ENCODE measurements at regions not wholly inside any gene's neighbourhood (a gene's known extent, or its start where the extent isn't known, plus 50 kb on each side); places are given as distances from the start of the nearest gene placed in this dataset.
A peak's percentile ranks its signal among the peaks of the same experiment; 100 is the strongest.
"Not testable (repeated sequence)": the region's sequence is repeated elsewhere in the genome, so short reads cannot be mapped to it uniquely, and the experiment has no call there.

DNA sequence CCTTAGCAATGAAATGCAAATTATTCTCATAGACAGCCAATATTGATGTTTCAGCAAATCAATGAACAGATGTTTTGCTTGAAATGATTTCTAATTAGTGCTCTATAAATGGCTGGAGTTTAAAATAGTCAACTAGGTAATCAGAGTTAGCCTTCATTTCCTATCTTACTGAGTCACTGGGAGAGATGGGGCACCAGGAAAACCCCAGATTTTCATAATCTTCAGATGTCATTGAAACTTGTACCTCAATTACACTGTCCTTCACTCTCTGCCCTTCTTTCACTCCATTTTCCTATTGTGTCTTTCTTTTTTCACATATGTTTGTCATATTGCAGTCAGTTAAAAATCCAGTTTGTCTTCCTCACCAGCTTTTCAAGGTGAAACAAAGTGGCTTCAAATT is 92.7 kb downstream of the C12orf75 start:
- no peak for DNase-seq

DNA sequence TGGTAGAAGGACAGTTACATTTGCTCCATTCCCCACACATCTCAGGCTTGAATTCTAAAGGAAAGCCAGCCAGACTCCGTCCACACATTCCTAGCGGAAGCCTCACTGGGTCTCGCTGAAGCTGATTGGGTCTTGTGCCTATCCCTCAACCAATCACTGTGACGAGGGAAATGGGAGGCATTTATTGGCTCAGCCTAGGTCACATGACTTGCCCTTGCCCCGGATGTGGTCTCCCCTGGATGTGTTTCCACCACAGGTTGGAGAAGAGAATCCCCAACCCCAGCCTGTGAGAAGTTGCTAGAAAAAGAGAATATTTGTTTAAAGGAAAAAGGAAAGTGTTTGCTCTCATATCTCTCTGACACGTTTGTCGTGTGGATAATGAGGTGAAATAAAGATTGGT is 93.4 kb downstream of the C12orf75 start:
- DNase-seq, result no peak

- no peak for DNase-seq
Measured at GRCh38 chr12:105425254-105426174, 95.0 kb downstream of the C12orf75 start.

DNA sequence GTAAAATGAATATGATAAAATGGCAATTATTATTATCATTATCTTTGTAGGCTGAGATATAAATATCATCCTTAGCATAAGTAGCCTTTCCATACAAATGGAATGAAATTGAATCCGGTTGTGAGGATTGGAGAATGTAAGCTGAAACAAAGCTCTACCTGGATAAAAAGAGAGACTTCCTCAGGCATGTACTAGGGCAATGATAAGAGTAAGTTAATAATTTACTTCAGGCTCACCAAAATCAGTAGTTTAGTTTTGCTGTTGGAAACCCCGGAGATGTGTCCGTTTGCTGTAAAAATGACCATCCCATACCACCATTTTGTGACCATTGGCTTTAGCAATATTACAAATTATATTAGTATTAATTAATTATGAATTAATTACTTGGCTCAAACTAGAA is 96.3 kb downstream of the C12orf75 start:
- DNase-seq, result no peak

- DNase-seq, result peak; percentile 62
Measured at GRCh38 chr12:105427883-105428282, 97.4 kb downstream of the C12orf75 start.

DNA sequence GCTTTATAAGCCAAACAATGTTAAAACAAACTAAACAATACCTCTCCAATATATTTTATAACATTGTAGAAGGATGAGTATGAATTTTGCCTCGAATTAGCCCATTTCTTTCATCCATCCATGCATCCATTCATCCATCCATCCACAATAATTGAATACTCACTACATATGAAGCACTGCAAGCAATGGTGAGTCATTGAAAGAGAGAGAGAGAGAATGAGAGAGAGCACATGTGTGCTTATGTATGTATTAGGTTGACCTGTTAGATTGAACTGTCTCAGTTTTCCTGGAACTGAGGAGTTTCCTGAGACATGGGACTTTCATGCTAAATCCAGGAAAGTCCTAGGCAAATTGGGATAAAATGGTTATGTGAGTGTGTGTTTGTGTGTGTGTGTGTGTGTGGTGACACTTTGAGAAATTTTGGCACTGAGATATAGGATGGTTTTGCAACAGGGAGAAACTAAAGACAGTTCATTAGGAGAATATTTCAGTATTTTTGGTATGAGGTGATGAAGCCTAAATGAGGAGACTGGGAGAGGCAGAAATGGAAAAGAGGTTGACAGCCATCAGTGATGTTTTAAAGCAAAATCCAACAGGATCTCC is 98.4 kb downstream of the C12orf75 start:
- DNase-seq, result peak; percentile 31

GRCh38 chr12:105429511-105429910 is 99.0 kb downstream of the C12orf75 start:
- DNase-seq, result no peak

GRCh38 chr12:105431537-105432100 is 101.1 kb downstream of the C12orf75 start:
- no peak for DNase-seq

DNA sequence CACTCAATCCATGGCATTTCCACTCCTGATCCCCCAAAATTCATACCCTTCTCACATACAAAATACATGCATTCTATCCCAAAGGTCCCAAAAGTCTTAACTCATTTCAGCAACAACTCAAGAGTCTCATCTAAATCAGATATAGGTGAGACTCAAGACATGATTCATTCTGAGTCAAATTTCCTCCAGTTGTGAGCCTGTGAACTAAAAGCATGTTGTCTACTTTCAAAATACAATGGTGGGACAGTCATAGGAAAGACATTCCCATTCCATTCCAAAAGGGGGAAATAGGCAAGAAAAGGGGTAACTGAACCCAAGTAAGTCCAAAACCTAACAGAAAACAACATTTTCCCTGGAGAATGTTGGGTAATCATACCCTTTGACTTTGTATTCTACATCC is 103.3 kb downstream of the C12orf75 start:
- peak; percentile 91 for DNase-seq

DNA sequence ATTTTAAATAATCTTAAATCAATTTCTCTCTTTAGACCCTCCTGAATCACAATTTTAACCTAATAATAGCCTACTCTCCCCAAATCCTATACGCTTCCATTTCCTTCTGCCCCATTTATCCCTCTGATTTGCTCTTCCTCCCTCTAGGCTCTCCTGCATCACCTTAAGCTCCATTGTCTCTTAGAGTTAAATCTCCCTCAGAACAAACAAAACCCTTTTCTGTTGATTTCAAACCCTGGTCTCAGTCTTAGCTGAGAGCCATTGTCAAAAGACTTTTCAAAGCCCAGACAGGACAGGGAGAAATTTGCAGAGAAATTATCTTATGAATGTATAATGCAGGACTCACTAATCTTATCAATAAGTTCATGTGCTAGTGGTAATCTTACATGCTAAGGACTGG is 106.1 kb downstream of the C12orf75 start:
- DNase-seq, result no peak

DNA sequence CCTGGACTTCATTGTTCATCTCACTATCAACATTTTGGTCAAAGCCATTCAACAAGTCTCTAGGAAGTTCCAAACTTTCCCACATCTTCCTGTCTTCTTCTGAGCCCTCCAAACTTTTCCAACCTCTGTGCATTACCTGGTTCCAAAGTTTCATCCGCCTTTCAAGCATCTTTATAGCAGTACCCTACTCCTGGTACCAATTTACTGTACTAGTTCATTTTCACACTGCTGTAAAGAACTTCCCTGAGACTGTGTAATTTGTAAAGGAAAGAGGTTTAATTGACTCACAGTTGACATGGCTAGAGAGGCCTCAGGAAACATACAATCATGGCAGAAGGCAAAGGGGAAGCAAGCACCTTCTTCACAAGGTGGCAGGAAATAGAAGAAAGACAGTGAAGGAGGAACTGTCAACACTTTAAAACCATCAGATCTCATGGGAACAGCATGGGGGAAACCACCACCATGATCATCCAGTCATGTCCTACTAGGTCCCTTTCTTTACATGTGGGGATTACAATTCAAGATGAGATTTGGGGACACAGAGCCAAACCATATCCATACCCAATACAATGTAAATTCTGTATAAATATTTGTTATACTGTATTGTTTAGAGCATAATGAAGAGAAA is 109.7 kb downstream of the C12orf75 start:
- no peak for DNase-seq

DNA sequence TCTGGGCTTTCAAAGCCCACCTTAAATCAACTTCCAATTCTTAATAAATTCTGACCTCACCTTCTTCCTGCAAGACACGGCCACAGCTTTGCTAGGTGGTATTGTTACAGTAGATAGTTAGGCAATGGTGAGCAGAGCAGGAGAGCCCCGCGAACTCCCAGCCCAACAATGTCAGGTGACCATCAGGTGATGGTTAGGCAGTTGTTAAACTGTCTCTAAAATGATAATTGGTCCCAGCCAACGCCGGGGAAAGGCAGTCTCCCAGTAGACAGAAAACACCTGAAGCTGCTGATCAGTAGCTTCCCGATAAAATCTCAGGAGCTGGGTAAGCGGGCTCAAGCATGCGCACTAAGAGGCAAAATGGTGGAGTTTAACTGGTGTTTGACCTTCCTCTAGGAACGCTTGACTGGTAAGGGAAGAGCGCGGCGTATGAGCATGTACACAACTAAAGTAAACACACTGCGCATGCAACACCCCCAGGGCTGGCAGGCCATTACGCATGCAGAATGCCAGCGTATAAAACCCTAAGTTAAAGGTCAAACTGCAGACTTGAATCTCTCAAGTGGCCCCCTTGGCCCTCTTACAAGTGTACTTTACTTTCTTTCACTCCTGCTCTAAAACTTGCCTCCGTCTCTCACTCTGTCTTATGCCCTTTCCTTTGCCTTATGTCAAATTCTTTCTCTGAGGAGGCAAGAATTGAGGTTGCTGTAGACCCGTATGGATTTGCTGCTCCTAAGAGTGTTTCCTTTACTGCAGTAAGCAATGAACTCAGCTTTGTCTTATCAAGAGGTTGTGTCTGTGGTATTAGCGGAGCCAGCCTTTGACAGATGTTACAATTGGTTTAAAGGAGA is 113.5 kb downstream of the C12orf75 start:
- DNase-seq, result peak; percentile 51

- DNase-seq, result peak; percentile 57
Measured at GRCh38 chr12:105444653-105445102, 114.2 kb downstream of the C12orf75 start.

DNA sequence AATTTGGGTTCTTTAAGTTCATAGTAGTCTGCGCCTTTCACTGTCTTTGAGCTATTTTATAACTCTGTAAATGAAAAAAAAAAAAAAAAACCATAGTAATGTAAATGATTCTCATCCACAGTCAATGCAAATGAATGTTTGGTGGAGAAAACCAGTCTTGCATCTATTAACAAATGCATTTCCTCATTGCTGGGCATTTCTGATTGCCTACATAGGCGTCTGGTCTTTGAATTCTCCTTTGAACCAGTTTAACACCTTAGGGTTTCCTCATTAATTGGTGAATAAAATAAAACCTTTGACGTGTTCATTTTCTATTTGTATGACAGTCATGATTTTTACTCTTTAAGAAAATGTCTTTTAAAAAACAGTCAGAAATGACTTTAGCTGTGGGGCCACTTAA is 114.8 kb downstream of the C12orf75 start:
- no peak for DNase-seq

DNA sequence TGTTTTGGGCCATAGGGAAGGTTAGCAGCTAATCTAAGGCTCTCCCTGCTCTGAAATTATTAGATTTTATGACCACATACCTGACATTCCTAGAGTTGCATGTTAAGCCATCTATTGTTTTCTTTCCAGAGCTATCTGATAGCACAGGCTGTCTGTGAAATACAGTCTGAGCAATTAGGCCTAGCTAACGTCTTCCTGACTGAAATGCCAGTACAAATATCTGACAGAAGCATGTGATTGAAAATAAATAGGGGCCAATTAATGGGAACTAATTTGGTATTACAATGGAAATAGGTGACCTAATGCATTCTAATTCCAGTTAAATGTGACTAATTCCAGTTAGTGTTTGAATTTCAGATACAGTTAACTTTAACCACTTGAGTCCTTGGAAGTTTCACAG is 115.2 kb downstream of the C12orf75 start:
- peak; percentile 79 for DNase-seq

GRCh38 chr12:105446460-105446859 is 116.0 kb downstream of the C12orf75 start:
- DNase-seq, result not testable (repeated sequence)

GRCh38 chr12:105449431-105449830 is 118.9 kb downstream of the C12orf75 start:
- no peak for DNase-seq

- DNase-seq, result peak; percentile 91
Measured at GRCh38 chr12:105451211-105451610, 120.7 kb downstream of the C12orf75 start.

DNA sequence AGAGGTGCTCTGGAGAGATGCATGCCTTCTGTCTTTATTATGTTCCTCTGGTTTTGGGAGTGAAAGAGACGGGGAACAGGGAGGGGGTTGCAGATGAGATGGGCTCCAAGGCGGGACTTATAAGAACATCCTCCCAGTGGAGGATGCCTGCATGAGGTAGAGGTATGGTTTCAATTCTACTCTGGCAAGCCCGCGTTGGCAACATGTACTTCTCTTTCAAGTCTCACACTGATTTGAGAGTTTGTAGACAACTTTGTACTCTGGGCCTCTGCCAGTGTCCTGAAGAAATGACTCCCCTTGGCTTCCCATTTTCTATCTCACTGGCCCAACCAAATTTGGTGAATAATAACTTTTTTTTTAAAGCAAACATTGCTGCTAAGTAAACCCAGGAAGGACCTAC is 121.3 kb downstream of the C12orf75 start:
- DNase-seq, result no peak

DNA sequence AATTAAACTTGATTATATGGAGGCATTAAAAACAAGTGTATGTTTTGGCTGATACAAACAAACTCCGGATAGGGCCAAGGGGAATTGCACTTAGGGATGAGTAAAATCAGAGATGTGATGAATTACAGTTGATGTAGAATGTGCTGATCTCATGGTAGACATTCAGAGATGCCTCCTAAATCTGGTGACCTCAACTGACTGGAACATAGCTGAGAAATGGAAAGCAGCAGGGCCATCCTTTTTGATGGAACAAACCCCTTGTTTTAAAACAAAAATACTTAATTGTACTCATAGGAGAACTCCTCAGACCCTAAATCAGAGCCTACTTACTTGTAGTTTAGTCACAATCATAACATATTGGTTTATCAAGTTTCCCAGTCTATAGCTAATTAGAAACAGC is 122.8 kb downstream of the C12orf75 start:
- peak; percentile 65 for DNase-seq

GRCh38 chr12:105454688-105455087 is 124.2 kb downstream of the C12orf75 start:
- DNase-seq, result no peak

- no peak for DNase-seq
Measured at GRCh38 chr12:105455261-105455660, 124.8 kb downstream of the C12orf75 start.
